Duodenal mucosa (tissue), 2 donors: ENCODE measurements at regions not wholly inside any gene's neighbourhood (a gene's known extent, or its start where the extent isn't known, plus 50 kb on each side); places are given as distances from the start of the nearest gene placed in this dataset.

Source experiments
- H3K27ac ChIP-seq: one replicate; pipeline ENCODE4 v1.7.0; 2013; ENCODE audit warnings: low read depth, low read length
- H3K27me3 ChIP-seq, 2 donors: one replicate each; pipeline ENCODE4 v1.7.0; 2013; ENCODE audit warnings: low read length in 2 of 2, control low read depth in 1 of 2; ENCODE audit not compliant: insufficient read depth in 2 of 2, control insufficient read depth in 1 of 2
- H3K36me3 ChIP-seq, 2 donors: one replicate each; pipeline ENCODE4 v1.7.0; 2013; ENCODE audit warnings: low read length in 2 of 2, control low read depth in 1 of 2; ENCODE audit not compliant: insufficient read depth in 2 of 2, control insufficient read depth in 1 of 2
- H3K4me1 ChIP-seq, 2 donors: one replicate each; pipeline ENCODE4 v1.7.0; 2013; ENCODE audit warnings: low read length in 2 of 2, control low read depth in 1 of 2; ENCODE audit not compliant: insufficient read depth in 2 of 2, control insufficient read depth in 1 of 2
- H3K4me3 ChIP-seq, 2 donors: one replicate each; pipeline ENCODE4 v1.7.0; 2013; ENCODE audit warnings: low read length in 2 of 2, low read depth in 1 of 2
- H3K9ac ChIP-seq, 2 donors: one replicate each; pipeline ENCODE4 v1.7.0; 2013; ENCODE audit warnings: low read length in 2 of 2, low read depth in 1 of 2
- H3K9me3 ChIP-seq, 2 donors: one replicate each; pipeline ENCODE4 v1.7.0; 2013; ENCODE audit warnings: low read length in 2 of 2, control low read depth in 1 of 2; ENCODE audit not compliant: control insufficient read depth in 1 of 2

DNA sequence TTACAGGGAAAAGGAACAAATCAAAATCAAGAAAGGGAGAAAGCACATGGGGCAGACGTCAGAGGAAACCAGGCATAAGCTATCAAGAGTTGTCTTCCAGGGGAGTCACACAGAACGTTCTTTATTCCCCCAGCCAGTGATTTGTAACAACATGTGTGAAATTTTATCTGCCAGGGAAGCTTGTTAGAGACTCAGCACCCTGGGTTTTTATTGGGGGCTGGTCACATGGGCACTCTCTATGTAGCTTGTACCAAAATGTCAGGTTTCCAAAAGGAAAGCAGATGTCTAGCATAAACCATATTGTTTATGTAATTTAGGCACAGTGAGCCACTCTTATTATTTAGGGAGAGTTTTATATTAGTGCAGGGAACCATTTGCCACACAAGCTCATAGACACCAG lies 440.4 kb upstream of the DCN start:
- no peaks in the 10 kb centered on the region for H3K4me1 ChIP-seq
- H3K9ac ChIP-seq: no peak overlapping the region
- H3K27ac ChIP-seq: no peak overlapping the region
- H3K4me3 ChIP-seq: no peak overlapping the region
- H3K36me3 ChIP-seq: no peaks in the 10 kb centered on the region
- H3K9me3 ChIP-seq: no peaks in the 10 kb centered on the region
- no peaks in the 10 kb centered on the region for H3K27me3 ChIP-seq

DNA sequence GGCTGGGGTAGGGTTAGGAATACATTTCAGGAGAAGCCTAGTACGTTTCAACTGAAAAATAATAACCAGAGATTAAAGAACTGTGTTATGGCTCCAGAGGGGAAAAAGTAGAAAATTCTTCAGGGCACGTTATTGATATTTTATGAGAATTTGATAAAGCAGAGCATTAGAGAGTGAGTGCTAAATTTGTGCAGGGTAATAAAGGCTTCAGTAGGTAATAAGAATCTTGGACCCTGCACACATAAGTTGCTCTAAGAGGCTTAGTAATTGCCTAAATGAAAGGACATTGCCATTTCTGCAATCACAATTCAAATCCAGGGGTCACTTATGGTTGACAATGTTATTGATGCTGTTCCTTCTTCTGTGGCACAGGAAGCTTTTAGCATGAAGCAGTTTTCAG lies 439.4 kb upstream of the DCN start:
- no peaks in the 10 kb centered on the region for H3K36me3 ChIP-seq
- no peaks in the 10 kb centered on the region for H3K9me3 ChIP-seq
- no peaks in the 10 kb centered on the region for H3K4me1 ChIP-seq
- no peak overlapping the region for H3K27ac ChIP-seq
- H3K9ac ChIP-seq: no peak overlapping the region
- H3K4me3 ChIP-seq: no peak overlapping the region
- no peaks in the 10 kb centered on the region for H3K27me3 ChIP-seq

DNA sequence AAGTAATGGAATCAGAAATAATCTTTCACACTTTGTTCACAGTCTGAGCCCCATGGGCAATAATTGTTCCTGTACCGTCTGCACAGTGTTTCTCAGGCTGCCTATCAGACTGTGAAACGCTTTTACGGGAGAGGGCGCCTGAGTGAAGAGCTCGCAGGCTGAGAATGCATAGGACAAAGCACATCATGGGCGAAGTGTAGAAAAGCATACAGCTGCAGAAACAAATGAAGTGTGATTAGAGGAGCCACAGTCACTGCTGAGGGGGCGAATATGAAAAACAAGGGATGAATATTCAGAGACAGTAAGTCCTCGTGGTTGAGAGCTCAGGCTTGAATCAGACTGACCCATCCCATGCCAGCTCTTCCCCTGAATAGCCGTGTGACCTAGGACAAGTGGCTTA lies 438.4 kb upstream of the DCN start:
- Histone ChIP-seq H3K9ac (no peak overlapping the region), H3K36me3 (no peaks in the 10 kb centered on the region), H3K9me3 (no peaks in the 10 kb centered on the region), H3K27me3 (no peaks in the 10 kb centered on the region), H3K4me3 (no peak overlapping the region), H3K4me1 (no peaks in the 10 kb centered on the region), H3K27ac (no peak overlapping the region)

DNA sequence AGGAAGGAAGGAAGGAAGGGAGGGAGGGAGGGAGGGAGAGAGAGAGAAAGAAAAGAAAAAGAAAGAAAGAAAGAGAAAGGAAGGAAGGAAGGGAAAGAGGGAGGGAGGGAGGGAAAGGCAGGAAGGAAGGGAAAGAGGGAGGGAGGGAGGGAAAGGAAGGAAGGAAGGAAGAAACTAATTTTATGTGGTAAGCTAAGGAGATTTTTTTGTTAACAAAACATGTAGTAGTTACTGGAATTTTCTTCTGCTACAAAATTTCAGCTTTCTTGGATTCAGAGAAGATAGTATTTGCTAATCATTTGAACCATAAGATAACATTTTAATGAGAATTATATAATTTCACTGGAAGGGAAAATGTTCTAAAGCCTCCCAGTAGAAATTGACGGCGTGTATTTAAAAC lies 437.8 kb upstream of the DCN start:
- Histone ChIP-seq H3K36me3 (no peaks in the 10 kb centered on the region), H3K9me3 (no peaks in the 10 kb centered on the region), H3K4me3 (no peak overlapping the region), H3K4me1 (no peaks in the 10 kb centered on the region), H3K27me3 (no peaks in the 10 kb centered on the region), H3K9ac (no peak overlapping the region), H3K27ac (no peak overlapping the region)

DNA sequence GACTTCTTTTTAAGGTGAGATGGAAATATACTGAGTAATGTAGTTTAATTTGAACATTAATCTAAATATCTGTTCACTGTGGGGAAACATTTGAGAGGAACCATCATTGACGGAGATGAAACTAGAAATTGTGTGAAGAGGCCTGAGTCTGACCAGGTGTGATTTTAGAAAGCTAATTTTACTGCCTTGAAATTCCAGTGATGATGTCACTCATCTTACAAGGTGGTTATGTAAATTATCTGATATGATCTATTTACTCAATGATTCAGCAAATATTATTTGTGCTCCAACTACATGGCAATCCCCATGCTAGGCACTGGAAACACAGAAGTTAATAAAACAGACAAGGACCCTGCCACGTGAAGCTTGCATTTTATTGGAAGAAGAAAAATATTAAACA lies 435.7 kb upstream of the DCN start:
- H3K4me3 ChIP-seq: no peak overlapping the region
- no peaks in the 10 kb centered on the region for H3K4me1 ChIP-seq
- no peaks in the 10 kb centered on the region for H3K27me3 ChIP-seq
- no peak overlapping the region for H3K9ac ChIP-seq
- no peaks in the 10 kb centered on the region for H3K9me3 ChIP-seq
- no peaks in the 10 kb centered on the region for H3K36me3 ChIP-seq
- no peak overlapping the region for H3K27ac ChIP-seq

DNA sequence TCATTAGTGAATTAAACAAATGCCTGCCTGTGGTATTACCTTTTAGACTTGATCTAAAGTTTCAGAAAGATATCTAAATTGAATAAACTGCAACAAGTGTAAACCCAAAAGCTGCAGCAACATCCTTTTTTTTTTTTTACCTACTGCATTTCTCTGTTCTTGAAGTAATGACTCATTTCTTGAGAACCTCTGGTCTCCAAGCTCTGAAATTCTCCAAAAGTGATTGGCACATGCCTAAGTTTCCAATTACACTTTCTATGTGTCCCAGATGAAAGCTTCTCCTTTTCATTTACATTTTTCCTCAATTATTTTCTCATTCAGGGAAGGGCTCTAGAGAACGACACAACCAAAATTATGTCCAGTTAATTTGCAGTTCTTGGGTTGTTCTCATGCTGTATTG lies 435.2 kb upstream of the DCN start:
- Histone ChIP-seq H3K4me3 (no peak overlapping the region), H3K36me3 (no peaks in the 10 kb centered on the region), H3K9me3 (no peaks in the 10 kb centered on the region), H3K27ac (no peak overlapping the region), H3K9ac (no peak overlapping the region), H3K27me3 (no peaks in the 10 kb centered on the region), H3K4me1 (no peaks in the 10 kb centered on the region)

DNA sequence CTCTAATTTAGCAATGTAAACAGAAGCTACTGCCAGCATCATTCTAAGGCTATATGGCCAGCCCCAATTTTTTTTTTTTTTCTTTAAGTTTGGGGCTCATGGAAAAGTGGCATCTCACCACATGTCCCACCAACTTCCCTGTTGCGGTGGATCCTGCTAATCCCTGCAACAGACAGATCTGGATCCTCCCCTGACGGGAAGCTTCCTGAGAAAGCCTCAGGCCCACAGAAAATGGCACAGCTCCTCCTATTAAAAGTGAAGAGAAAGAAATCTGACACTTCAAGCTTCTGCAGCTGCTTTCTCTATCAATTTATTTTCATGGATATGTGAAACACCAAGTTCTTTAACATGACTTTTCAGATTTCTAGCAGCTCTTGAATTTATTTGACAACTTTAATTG lies 433.8 kb upstream of the DCN start:
- Histone ChIP-seq H3K27ac (no peak overlapping the region), H3K9ac (no peak overlapping the region), H3K9me3 (no peaks in the 10 kb centered on the region), H3K27me3 (no peaks in the 10 kb centered on the region), H3K36me3 (no peaks in the 10 kb centered on the region), H3K4me3 (no peak overlapping the region), H3K4me1 (no peaks in the 10 kb centered on the region)

DNA sequence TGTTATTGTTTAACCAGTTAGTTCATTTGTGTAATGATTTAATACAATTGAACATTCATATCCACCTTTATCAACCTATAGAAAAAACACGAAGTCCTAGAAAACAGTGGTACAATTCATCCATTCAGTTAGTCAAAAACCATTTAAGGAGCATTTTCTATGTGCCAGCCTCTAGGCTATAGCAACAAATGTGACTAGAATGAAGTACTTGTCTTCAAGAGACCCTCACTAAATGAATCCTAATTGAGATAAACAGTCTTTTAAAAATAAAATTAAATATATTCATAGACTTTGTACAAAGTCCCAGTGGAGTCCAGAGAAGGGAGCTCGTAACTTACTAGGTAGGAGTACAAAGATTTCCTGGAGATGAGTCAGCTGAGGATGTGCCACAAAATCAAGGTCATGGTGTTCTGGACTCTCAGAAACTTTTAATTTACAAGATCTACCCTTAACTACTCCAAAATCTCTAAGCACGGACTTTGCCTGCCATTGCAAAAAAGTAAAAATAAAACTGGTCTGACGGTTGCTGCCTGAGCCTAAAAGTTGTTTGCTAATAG lies 430.7 kb upstream of the DCN start:
- Histone ChIP-seq H3K9ac (no peak overlapping the region), H3K27me3 (no peaks in the 10 kb centered on the region), H3K4me1 (no peaks in the 10 kb centered on the region), H3K9me3 (no peaks in the 10 kb centered on the region), H3K36me3 (no peaks in the 10 kb centered on the region), H3K4me3 (no peak overlapping the region), H3K27ac (no peak overlapping the region)

DNA sequence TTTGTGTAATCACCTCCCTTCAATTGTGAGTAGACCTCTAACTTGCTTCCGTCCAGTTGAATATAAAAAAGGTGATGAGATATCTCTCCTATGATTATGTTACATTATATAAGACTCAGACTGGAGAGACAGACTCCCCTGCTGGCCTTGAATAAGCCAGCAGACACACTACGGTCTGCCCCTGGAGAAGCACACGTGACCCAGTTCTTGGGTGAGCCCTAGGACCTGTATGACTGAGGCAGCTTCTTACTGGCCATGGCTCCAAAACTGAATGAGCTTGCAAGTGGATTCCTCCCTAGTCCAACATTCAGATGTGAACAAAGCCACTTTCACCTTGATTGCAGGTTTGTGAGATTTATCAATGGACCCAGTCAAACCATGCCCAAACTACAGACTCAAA lies 427.9 kb upstream of the DCN start:
- Histone ChIP-seq H3K27me3 (no peaks in the 10 kb centered on the region), H3K9ac (no peak overlapping the region), H3K4me1 (no peaks in the 10 kb centered on the region), H3K27ac (no peak overlapping the region), H3K9me3 (no peaks in the 10 kb centered on the region), H3K36me3 (no peaks in the 10 kb centered on the region), H3K4me3 (no peak overlapping the region)

DNA sequence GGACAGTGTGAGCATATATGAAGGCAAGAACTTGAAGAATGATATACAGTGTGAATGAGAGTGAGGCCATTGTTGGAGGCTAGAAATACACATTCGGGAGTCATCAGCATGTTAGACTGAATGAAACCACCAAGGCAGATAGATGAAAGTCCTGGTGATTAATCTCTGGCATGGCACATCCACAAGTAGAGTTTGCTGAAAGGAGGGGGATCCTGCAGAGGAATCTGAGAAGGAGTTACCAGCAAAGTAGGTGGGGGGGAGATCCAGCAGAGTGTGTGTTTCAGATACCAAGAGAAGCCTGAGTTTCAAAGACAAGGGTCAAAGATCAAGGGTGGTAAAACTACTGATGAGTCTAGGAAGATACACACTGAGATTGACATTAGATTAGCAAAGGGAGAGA lies 426.7 kb upstream of the DCN start:
- Histone ChIP-seq H3K27me3 (no peaks in the 10 kb centered on the region), H3K4me3 (no peak overlapping the region), H3K9ac (no peak overlapping the region), H3K9me3 (no peaks in the 10 kb centered on the region), H3K36me3 (no peaks in the 10 kb centered on the region), H3K27ac (no peak overlapping the region), H3K4me1 (no peaks in the 10 kb centered on the region)

DNA sequence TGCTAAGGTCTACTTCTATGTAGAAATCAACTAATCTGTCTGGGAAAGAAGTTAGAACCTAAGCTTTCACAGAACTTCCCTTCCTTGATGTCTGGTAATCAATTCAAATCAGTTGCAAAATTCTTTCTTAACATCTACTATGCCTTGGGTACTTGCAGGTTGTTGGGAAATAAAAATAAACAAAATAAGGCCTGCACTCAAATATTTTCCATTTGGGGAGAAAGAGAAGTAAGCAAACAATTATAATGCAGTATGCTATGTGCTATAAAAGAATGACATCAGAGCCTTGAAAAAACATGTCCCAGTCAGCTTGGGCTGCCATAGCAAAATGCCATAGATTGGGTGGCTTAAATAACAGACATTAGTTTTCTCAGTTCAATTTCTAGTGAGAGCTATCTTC lies 425.9 kb upstream of the DCN start:
- Histone ChIP-seq H3K9ac (no peak overlapping the region), H3K27ac (no peak overlapping the region), H3K27me3 (no peaks in the 10 kb centered on the region), H3K4me3 (no peak overlapping the region), H3K9me3 (no peaks in the 10 kb centered on the region), H3K36me3 (no peaks in the 10 kb centered on the region), H3K4me1 (no peaks in the 10 kb centered on the region)
